H1 (cell line): ENCODE measurements at regions not wholly inside any gene's neighbourhood (a gene's known extent, or its start where the extent isn't known, plus 50 kb on each side); places are given as distances from the start of the nearest gene placed in this dataset.

Experiments used
- CTCF ChIA-PET: fragments of 300-600 bp; sonication (Branson Sonifier 250); formaldehyde crosslinking; loops from one replicate; lab custom pipeline; 2021; ENCODE audit not compliant: partially characterized antibody; lab: Charles Lee
- POLR2A ChIA-PET: fragments of 300-600 bp; sonication (Branson Sonifier 250); formaldehyde crosslinking; loops from one replicate; lab custom pipeline; 2021; ENCODE audit warnings: inconsistent platforms; ENCODE audit not compliant: partially characterized antibody; lab: Charles Lee
- DNase-seq, 2 experiments: peaks; one replicate each; pipeline versions ENCODE4 v3.0.0 to v3.0.0-alpha.2; 2010 to 2022; ENCODE audit warnings: low spot score in 2 of 2, low read depth in 1 of 2, mixed read lengths in 1 of 2
- FAIRE-seq: peaks from 2 replicates; lab custom pipeline; 2011; peaks lifted over from hg19 to GRCh38; lab: Jason Lieb, UNC
- H2AFZ ChIP-seq: 2 replicates; pipeline ENCODE4 v1.8.1; 2012; ENCODE audit warnings: low read length, inconsistent platforms
- H2AK5ac ChIP-seq: 2 replicates; pipeline ENCODE4 v1.6.1; 2013; ENCODE audit warnings: low read depth, low read length
- H2BK120ac ChIP-seq: replicated peaks from 2 replicates; pipeline ENCODE3; 2013; ENCODE audit warnings: low read depth, low read length, inconsistent platforms
- H2BK12ac ChIP-seq: 2 replicates; pipeline ENCODE4 v1.6.1; 2013; ENCODE audit warnings: low read depth, low read length
- H2BK15ac ChIP-seq: 2 replicates; pipeline ENCODE4 v1.6.1; 2013; ENCODE audit warnings: low read length
- H2BK20ac ChIP-seq: 2 replicates; pipeline ENCODE4 v1.6.1; 2013; ENCODE audit warnings: low read length
- H2BK5ac ChIP-seq: 2 replicates; pipeline ENCODE4 v1.6.1; 2013; ENCODE audit warnings: low read depth, low read length
- H3K14ac ChIP-seq: 2 replicates; pipeline ENCODE4 v1.6.1; 2013; ENCODE audit warnings: inconsistent platforms; ENCODE audit not compliant: insufficient read length
- H3K18ac ChIP-seq: 2 replicates; pipeline ENCODE4 v1.6.1; 2013; ENCODE audit warnings: low read length; ENCODE audit errors: extremely low read depth
- H3K23ac ChIP-seq: 2 replicates; pipeline ENCODE4 v1.6.1; 2013; ENCODE audit warnings: inconsistent platforms; ENCODE audit not compliant: insufficient read length
- H3K23me2 ChIP-seq: 2 replicates; pipeline ENCODE4 v1.6.1; 2013; ENCODE audit warnings: low read depth, low read length
- H3K27ac ChIP-seq: 2 replicates; pipeline ENCODE4 v1.6.1; 2011; ENCODE audit warnings: low read depth, low read length, inconsistent platforms
- H3K27me3 ChIP-seq, 4 experiments: replicated peaks in 1 of 4; 1 replicate in 1 of 4; 2 replicates in 3 of 4; pipeline versions ENCODE4 v1.6.1 to v1.8.1; 2011 to 2013; ENCODE audit warnings: low read length in 3 of 4, mild to moderate bottlenecking in 3 of 4, inconsistent platforms in 2 of 4, mixed read lengths in 2 of 4, moderate library complexity in 1 of 4; ENCODE audit not compliant: control insufficient read depth in 3 of 4, insufficient read depth in 3 of 4; ENCODE audit errors: extremely low read depth in 1 of 4
- H3K36me3 ChIP-seq, 4 experiments: 2 replicates each; pipeline versions ENCODE4 v1.6.1 to v1.8.1; 2011 to 2013; ENCODE audit warnings: mild to moderate bottlenecking in 4 of 4, low read length in 3 of 4, moderate library complexity in 2 of 4, control low read depth in 1 of 4, inconsistent platforms in 1 of 4; ENCODE audit not compliant: insufficient read depth in 4 of 4, control insufficient read depth in 2 of 4
- H3K4ac ChIP-seq: replicated peaks from 2 replicates; pipeline ENCODE3; 2013; ENCODE audit warnings: low read length, low read depth, mixed read lengths, inconsistent platforms; ENCODE audit not compliant: insufficient read length
- H3K4me1 ChIP-seq, 4 experiments: replicated peaks in 1 of 4; 1 replicate in 1 of 4; 2 replicates in 3 of 4; pipeline versions ENCODE4 v1.6.1 to v1.8.1; 2011 to 2013; ENCODE audit warnings: low read length in 3 of 4, inconsistent platforms in 2 of 4, mixed read lengths in 1 of 4; ENCODE audit not compliant: insufficient read depth in 4 of 4, control insufficient read depth in 3 of 4
- H3K4me2 ChIP-seq, 2 experiments: 2 replicates each; pipeline versions ENCODE4 v1.6.1 to v1.8.1; 2011 to 2013; ENCODE audit warnings: low read depth in 2 of 2, low read length in 2 of 2, control low read depth in 1 of 2, inconsistent platforms in 1 of 2, mild to moderate bottlenecking in 1 of 2; ENCODE audit not compliant: insufficient read depth in 1 of 2
- H3K4me3 ChIP-seq, 4 experiments: fragments of 200-600, 300-600 bp in 1 of 4; sonication (generic), shearing (Covaris generic), sonication (Bioruptor Twin) in 1 of 4; 2 replicates each; pipeline versions ENCODE4 v1.5.1 to v1.8.1; 2011 to 2016; ENCODE audit warnings: low read length in 4 of 4, low read depth in 3 of 4, control low read depth in 2 of 4, inconsistent platforms in 2 of 4, mild to moderate bottlenecking in 2 of 4, mixed read lengths in 1 of 4, moderate library complexity in 1 of 4; ENCODE audit not compliant: insufficient read depth in 2 of 4; ENCODE audit errors: extremely low read depth in 1 of 4
- H3K56ac ChIP-seq: replicated peaks from 2 replicates; pipeline ENCODE3; 2013; ENCODE audit warnings: low read depth, mild to moderate bottlenecking, mixed read lengths, low read length, inconsistent platforms; ENCODE audit not compliant: insufficient read length
- H3K79me1 ChIP-seq: 2 replicates; pipeline ENCODE4 v1.6.1; 2013; ENCODE audit warnings: low read depth, low read length, control low read depth
- H3K79me2 ChIP-seq, 2 experiments: 2 replicates each; pipeline versions ENCODE4 v1.6.1 to v1.8.1; 2012 to 2013; ENCODE audit warnings: low read length in 2 of 2, mild to moderate bottlenecking in 2 of 2, inconsistent platforms in 1 of 2; ENCODE audit not compliant: insufficient read depth in 2 of 2, control insufficient read depth in 1 of 2
- H3K9ac ChIP-seq, 4 experiments: replicated peaks in 1 of 4; 1 replicate in 1 of 4; 2 replicates in 3 of 4; pipeline versions ENCODE4 v1.6.1 to v1.8.1; 2011 to 2013; ENCODE audit warnings: low read depth in 3 of 4, low read length in 3 of 4, control low read depth in 2 of 4, mild to moderate bottlenecking in 2 of 4, moderate library complexity in 2 of 4, inconsistent platforms in 1 of 4; ENCODE audit errors: extremely low read depth in 1 of 4
- H3K9me3 ChIP-seq, 2 experiments: 2 replicates each; pipeline versions ENCODE4 v1.6.1 to v1.8.1; 2012 to 2013; ENCODE audit warnings: mild to moderate bottlenecking in 2 of 2, moderate library complexity in 2 of 2, control low read depth in 1 of 2, inconsistent platforms in 1 of 2, low read depth in 1 of 2, low read length in 1 of 2, mixed read lengths in 1 of 2; ENCODE audit not compliant: insufficient read depth in 2 of 2
- H4K20me1 ChIP-seq, 2 experiments: replicated peaks in 1 of 2; 2 replicates each; pipeline versions ENCODE3 to v1.8.1; 2011 to 2013; ENCODE audit warnings: inconsistent platforms in 2 of 2, low read length in 2 of 2, mild to moderate bottlenecking in 1 of 2; ENCODE audit not compliant: insufficient read depth in 2 of 2, control insufficient read depth in 1 of 2
- H4K5ac ChIP-seq: 2 replicates; pipeline ENCODE4 v1.6.1; 2013; ENCODE audit warnings: low read length, low read depth, mixed read lengths, inconsistent platforms; ENCODE audit not compliant: insufficient read length
- H4K8ac ChIP-seq: 2 replicates; pipeline ENCODE4 v1.8.0; 2013; ENCODE audit warnings: mild to moderate bottlenecking, moderate library complexity, low read length, inconsistent platforms; ENCODE audit not compliant: insufficient read depth; ENCODE audit errors: extremely low read depth
- H4K91ac ChIP-seq: replicated peaks from 2 replicates; pipeline ENCODE3; 2013; ENCODE audit warnings: low read length, mixed read lengths, inconsistent platforms; ENCODE audit not compliant: insufficient read length
- EP300 ChIP-seq, 2 experiments: IDR thresholded peaks; 1 replicate in 1 of 2; 2 replicates in 1 of 2; pipeline ENCODE4 v1.6.1; 2011 to 2012; ENCODE audit warnings: low read depth in 2 of 2, low read length in 2 of 2, mild to moderate bottlenecking in 2 of 2, borderline replicate concordance in 1 of 2, inconsistent platforms in 1 of 2, moderate library complexity in 1 of 2
- EZH2 ChIP-seq: fragments of 200-600 bp; sonication (generic); IDR thresholded peaks from 2 replicates; pipeline ENCODE4 v1.7.1; 2012; ENCODE audit warnings: low read depth, mild to moderate bottlenecking, moderate library complexity, low read length, inconsistent platforms; ENCODE audit not compliant: severe bottlenecking
- WGBS, 2 experiments: shearing (Covaris generic) in 1 of 2; methylation state at CpG; one replicate each; pipeline versions ENCODE4 v1.1.6 to v1.1.7; 2013 to 2015; ENCODE audit warnings: low lambda C conversion rate in 2 of 2, mixed read lengths in 2 of 2, inconsistent platforms in 1 of 2, low coverage in 1 of 2, missing lambda C conversion rate in 1 of 2; ENCODE audit not compliant: insufficient replicate concordance in 2 of 2, insufficient coverage in 1 of 2, insufficient read length in 1 of 2; ENCODE audit errors: extremely low coverage in 1 of 2, missing lambda C conversion rate in 1 of 2; 5-methylcytosine and 5-hydroxymethylcytosine counted together
- TF ChIP-seq, protein P1 (sequence below), 3 experiments: IDR thresholded peaks; 1 replicate in 2 of 3; 2 replicates in 1 of 3; pipeline versions ENCODE4 v1.5.1 to v1.6.1; 2011; ENCODE audit warnings: low read length in 3 of 3, mild to moderate bottlenecking in 3 of 3, inconsistent platforms in 2 of 3, low read depth in 1 of 3, moderate library complexity in 1 of 3; ENCODE audit not compliant: insufficient read depth in 1 of 3; ENCODE audit errors: control extremely low read depth in 1 of 3

DNA sequence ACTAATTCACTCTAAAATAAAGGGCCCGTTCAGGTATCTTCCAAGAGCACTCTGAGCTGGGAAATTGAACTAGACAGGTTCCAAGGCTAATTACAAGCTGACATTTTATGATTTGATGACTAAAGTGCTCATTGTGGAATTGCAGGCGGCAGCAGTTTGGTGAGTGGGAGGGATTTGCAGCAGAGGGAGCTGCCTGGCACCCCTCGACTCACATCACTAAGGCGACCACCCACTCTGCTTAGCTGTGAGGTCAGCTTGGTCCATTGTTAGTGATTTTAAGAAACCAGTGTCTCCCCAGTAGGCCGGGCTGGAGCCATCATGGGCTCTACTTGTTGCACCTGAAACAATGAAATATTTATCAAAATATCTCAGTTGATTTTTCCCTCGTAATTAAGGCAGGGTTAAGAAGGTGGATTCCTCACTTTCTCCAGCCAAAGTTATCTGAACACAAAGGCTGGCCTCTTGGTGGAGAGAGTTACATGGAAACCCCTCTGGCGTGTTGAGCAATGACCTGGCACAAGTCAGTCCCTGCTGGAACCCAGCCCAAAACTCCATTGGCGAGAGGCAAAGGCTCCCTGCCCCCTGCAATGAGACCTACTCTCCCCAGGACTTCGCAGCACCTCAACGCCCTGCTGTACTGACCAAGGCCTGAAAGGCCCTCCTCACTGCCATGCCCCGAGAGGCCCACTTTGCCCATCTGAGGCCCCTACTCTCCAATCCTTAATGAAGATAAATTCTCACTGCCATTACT is 65.0 kb upstream of the ATP2B2 start:
- no peak overlapping the region for H2AK5ac ChIP-seq
- H2BK5ac ChIP-seq, result no peak overlapping the region
- H4K8ac ChIP-seq, result no peak overlapping the region
- no peak overlapping the region for H4K5ac ChIP-seq
- no peaks in the 10 kb centered on the region for H3K9me3 ChIP-seq
- no peaks in the 10 kb centered on the region for H3K27me3 ChIP-seq
- ChIA-PET CTCF (interaction anchor here (0.5 to 2.1 kb wide), 5 partner anchors 16 to 791 kb away, joined by 3 to 8 read pairs (median 3); no protein-coding TSS in a partner anchor), POLR2A (no interaction called here)
- no peak overlapping the region for H2BK20ac ChIP-seq
- H2BK15ac ChIP-seq, result no peak overlapping the region
- H3K4me1 ChIP-seq, result no peaks in the 10 kb centered on the region
- H3K4ac ChIP-seq, result no peak overlapping the region
- H2BK12ac ChIP-seq, result no peak overlapping the region
- DNase-seq (no peak), FAIRE-seq (no peak)
- H3K36me3 ChIP-seq, result no peaks in the 10 kb centered on the region
- H3K9ac ChIP-seq, result no peak overlapping the region
- H2BK120ac ChIP-seq, result no peak overlapping the region
- WGBS, 2 experiments, result 93% methylated on average over 10 of the region's 11 CpGs; no CpG with 5 or more reads in 1 of the 2 experiments
- no peak overlapping the region for H3K56ac ChIP-seq
- peaks cover 2% of the 10 kb centered on the region; the same call in 1 of the 2 replicates for H3K23me2 ChIP-seq
- H3K27ac ChIP-seq, result no peak overlapping the region
- H3K14ac ChIP-seq, result no peak overlapping the region
- H4K91ac ChIP-seq, result no peak overlapping the region
- TF ChIP-seq, protein P1, sequence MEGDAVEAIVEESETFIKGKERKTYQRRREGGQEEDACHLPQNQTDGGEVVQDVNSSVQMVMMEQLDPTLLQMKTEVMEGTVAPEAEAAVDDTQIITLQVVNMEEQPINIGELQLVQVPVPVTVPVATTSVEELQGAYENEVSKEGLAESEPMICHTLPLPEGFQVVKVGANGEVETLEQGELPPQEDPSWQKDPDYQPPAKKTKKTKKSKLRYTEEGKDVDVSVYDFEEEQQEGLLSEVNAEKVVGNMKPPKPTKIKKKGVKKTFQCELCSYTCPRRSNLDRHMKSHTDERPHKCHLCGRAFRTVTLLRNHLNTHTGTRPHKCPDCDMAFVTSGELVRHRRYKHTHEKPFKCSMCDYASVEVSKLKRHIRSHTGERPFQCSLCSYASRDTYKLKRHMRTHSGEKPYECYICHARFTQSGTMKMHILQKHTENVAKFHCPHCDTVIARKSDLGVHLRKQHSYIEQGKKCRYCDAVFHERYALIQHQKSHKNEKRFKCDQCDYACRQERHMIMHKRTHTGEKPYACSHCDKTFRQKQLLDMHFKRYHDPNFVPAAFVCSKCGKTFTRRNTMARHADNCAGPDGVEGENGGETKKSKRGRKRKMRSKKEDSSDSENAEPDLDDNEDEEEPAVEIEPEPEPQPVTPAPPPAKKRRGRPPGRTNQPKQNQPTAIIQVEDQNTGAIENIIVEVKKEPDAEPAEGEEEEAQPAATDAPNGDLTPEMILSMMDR (IDR thresholded peaks at IDR 0.05; ENCODE audit: control extremely low read depth in 1 of 3, insufficient read depth in 1 of 3, low read depth in 1 of 3, low read length in 3 of 3), result no peak
- TF ChIP-seq EZH2 (no peak), EP300 (IDR thresholded peaks at IDR 0.05; ENCODE audit: borderline replicate concordance in 1 of 2, low read depth in 2 of 2, low read length in 2 of 2) (no peak)
- H3K23ac ChIP-seq, result no peak overlapping the region
- no peaks in the 10 kb centered on the region for H3K79me1 ChIP-seq
- no peak overlapping the region for H2AFZ ChIP-seq
- no peak overlapping the region for H3K18ac ChIP-seq
- no peak overlapping the region for H3K4me2 ChIP-seq
- H3K79me2 ChIP-seq, result no peaks in the 10 kb centered on the region
- no peak overlapping the region for H3K4me3 ChIP-seq
- no peaks in the 10 kb centered on the region for H4K20me1 ChIP-seq
